Stimulated activated CD8-positive, alpha-beta memory T cell treated with anti-CD3 and anti-CD28 coated beads, Interleukin-7, amount 100 ng/mL, for 24 hours (primary cell): ENCODE measurements at regions not wholly inside any gene's neighbourhood (a gene's known extent, or its start where the extent isn't known, plus 50 kb on each side); places are given as distances from the start of the nearest gene placed in this dataset.

ENCODE experiments used
- DNase-seq: peaks from one replicate; pipeline ENCODE4 v3.0.0-alpha.2; 2020; ENCODE audit warnings: low read depth

- DNase-seq = no peak
These were observed 228.9 kb downstream of the CTTN start for GRCh38 chr11:70627219-70627618.

GRCh38 chr11:70628176-70628854 lies 230.0 kb downstream of the CTTN start:
- no peak for DNase-seq

- no peak for DNase-seq
These were observed 230.8 kb downstream of the CTTN start for GRCh38 chr11:70628855-70629844.

- no peak for DNase-seq
These were observed 231.7 kb downstream of the CTTN start for GRCh38 chr11:70630068-70630467.

GRCh38 chr11:70630816-70631623 lies 232.7 kb downstream of the CTTN start:
- no peak for DNase-seq

- DNase-seq = no peak
These were observed 233.3 kb downstream of the CTTN start for GRCh38 chr11:70631624-70632047.

- no peak for DNase-seq
These were observed 235.3 kb downstream of the CTTN start for GRCh38 chr11:70633610-70634009.

- no peak for DNase-seq
These were observed 238.3 kb downstream of the CTTN start for GRCh38 chr11:70636659-70637058.

GRCh38 chr11:70637186-70637800 lies 239.0 kb downstream of the CTTN start:
- DNase-seq = no peak

GRCh38 chr11:70637949-70638583 lies 239.7 kb downstream of the CTTN start:
- no peak for DNase-seq

GRCh38 chr11:70640408-70640807 lies 242.1 kb downstream of the CTTN start:
- no peak for DNase-seq

- no peak for DNase-seq
These were observed 243.0 kb downstream of the CTTN start for GRCh38 chr11:70641369-70641768.

- no peak for DNase-seq
These were observed 243.9 kb downstream of the CTTN start for GRCh38 chr11:70642266-70642665.

- DNase-seq = no peak
These were observed 245.3 kb downstream of the CTTN start for GRCh38 chr11:70643642-70644041.

- DNase-seq = no peak
These were observed 246.2 kb downstream of the CTTN start for GRCh38 chr11:70644343-70645060.

- no peak for DNase-seq
These were observed 247.2 kb downstream of the CTTN start for GRCh38 chr11:70645537-70645936.

- no peak for DNase-seq
These were observed 248.1 kb downstream of the CTTN start for GRCh38 chr11:70646272-70647049.

GRCh38 chr11:70647188-70648166 lies 249.1 kb downstream of the CTTN start:
- no peak for DNase-seq
